ENCODE measurements at regions not wholly inside any gene's neighbourhood (a gene's known extent, or its start where the extent isn't known, plus 50 kb on each side); places are given as distances from the start of the nearest gene placed in this dataset.

DNA sequence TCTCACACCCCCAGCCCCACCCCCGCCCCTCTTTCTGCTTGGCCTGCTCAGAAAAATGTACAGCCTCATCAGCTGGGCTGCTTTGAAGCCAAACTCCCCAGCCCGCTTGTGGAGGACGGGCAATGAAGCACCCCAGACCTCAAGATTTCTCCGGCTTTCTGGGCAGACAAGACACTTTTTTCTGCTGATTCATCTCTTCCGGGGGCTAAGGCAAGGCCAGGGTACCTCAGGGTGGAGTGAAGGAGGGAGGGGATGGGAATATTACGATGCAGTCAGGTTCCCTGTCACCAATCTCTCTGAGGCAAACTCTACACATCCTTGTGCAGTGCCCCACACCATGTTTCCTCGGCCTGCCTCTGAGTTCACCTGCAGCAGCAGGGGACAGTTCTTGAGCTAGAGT lies 66.9 kb upstream of the ATP6AP2 start:
- Histone ChIP-seq H3K9me3 (ENCODE audit: control insufficient read depth in 2 of 3, insufficient read depth in 1 of 3, low read length in 3 of 3) (no peaks in the 10 kb centered on the region), H3K27me3 (ENCODE audit: control insufficient read depth, insufficient read depth, low read length) (no peaks in the 10 kb centered on the region), H3K4me1 (ENCODE audit: control insufficient read depth in 2 of 3, insufficient read depth in 2 of 3, low read depth in 1 of 3, low read length in 3 of 3) (no peaks in the 10 kb centered on the region), H3K4me3 (ENCODE audit: low read length in 3 of 3) (no peak overlapping the region), H3K9ac (ENCODE audit: low read length in 3 of 3) (no peak overlapping the region), H3K36me3 (ENCODE audit: control insufficient read depth in 2 of 3, insufficient read depth in 3 of 3, low read length in 3 of 3) (no peaks in the 10 kb centered on the region), H3K27ac (ENCODE audit: low read depth in 2 of 2, low read length in 2 of 2) (no peak overlapping the region)
- intact Hi-C loops (cut with DNase I), result no loop called here
- no peak for FAIRE-seq
- DNase-seq, result no peak
- TF ChIP-seq, protein P1, sequence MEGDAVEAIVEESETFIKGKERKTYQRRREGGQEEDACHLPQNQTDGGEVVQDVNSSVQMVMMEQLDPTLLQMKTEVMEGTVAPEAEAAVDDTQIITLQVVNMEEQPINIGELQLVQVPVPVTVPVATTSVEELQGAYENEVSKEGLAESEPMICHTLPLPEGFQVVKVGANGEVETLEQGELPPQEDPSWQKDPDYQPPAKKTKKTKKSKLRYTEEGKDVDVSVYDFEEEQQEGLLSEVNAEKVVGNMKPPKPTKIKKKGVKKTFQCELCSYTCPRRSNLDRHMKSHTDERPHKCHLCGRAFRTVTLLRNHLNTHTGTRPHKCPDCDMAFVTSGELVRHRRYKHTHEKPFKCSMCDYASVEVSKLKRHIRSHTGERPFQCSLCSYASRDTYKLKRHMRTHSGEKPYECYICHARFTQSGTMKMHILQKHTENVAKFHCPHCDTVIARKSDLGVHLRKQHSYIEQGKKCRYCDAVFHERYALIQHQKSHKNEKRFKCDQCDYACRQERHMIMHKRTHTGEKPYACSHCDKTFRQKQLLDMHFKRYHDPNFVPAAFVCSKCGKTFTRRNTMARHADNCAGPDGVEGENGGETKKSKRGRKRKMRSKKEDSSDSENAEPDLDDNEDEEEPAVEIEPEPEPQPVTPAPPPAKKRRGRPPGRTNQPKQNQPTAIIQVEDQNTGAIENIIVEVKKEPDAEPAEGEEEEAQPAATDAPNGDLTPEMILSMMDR (IDR thresholded peaks at IDR 0.05; ENCODE audit: borderline replicate concordance, extremely low read depth, insufficient read depth), result no peak

DNA sequence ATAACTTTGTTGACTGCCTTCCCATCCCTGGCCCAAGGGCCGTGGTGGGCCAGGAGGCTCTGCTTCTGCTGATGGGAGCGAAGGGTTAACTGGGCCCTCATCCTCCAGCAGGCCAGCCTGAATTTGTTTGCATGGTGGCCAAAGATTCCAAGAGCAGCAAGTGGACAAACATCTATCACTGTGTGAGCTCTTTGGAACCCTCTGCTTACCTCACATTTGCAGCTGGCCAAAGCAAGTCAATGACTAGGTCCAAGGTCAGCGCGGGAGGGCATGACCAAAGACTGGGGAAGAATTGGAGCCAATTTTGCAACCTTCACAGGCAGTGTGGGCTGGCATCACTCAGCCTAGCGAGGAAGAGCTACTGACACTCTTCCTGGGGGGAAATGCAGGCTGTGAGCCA lies 67.8 kb upstream of the ATP6AP2 start:
- H3K9me3 ChIP-seq (ENCODE audit: control insufficient read depth in 2 of 3, insufficient read depth in 1 of 3, low read length in 3 of 3), result no peaks in the 10 kb centered on the region
- TF ChIP-seq, protein P1 (IDR thresholded peaks at IDR 0.05; ENCODE audit: borderline replicate concordance, extremely low read depth, insufficient read depth), result no peak
- no peak for FAIRE-seq
- no peak for DNase-seq
- H3K27me3 ChIP-seq (ENCODE audit: control insufficient read depth, insufficient read depth, low read length), result no peaks in the 10 kb centered on the region
- no peak overlapping the region for H3K27ac ChIP-seq (ENCODE audit: low read depth in 2 of 2, low read length in 2 of 2)
- H3K4me3 ChIP-seq (ENCODE audit: low read length in 3 of 3), result no peak overlapping the region
- H3K36me3 ChIP-seq (ENCODE audit: control insufficient read depth in 2 of 3, insufficient read depth in 3 of 3, low read length in 3 of 3), result no peaks in the 10 kb centered on the region
- intact Hi-C loops (cut with DNase I), result no loop called here
- H3K9ac ChIP-seq (ENCODE audit: low read length in 3 of 3), result no peak overlapping the region
- H3K4me1 ChIP-seq (ENCODE audit: control insufficient read depth in 2 of 3, insufficient read depth in 2 of 3, low read depth in 1 of 3, low read length in 3 of 3), result no peaks in the 10 kb centered on the region

DNA sequence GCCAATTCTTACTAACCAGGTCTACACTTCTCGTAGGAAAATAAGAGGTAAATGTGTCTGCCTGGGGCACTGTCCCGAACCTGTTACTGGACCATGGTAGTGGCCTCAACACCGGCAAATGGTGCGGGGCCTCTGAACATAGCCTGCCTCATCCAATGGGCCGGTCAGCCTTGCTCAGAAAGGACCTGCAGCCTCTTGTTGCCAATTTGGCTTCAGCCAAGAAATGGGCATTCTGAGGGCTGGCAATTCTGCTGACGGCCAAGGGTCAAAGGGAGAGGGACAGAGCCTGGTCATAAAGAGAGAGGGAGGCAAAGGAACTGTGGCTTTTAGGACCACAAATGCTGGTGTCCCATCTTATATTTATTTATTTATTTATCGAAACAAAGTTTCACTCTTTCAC lies 69.5 kb upstream of the ATP6AP2 start:
- H3K27me3 ChIP-seq (ENCODE audit: control insufficient read depth, insufficient read depth, low read length), result no peaks in the 10 kb centered on the region

More for the DNA sequence above, 69.5 kb upstream of the ATP6AP2 start:
- H3K4me1 ChIP-seq (ENCODE audit: control insufficient read depth in 2 of 3, insufficient read depth in 2 of 3, low read depth in 1 of 3, low read length in 3 of 3), result no peaks in the 10 kb centered on the region
- H3K36me3 ChIP-seq (ENCODE audit: control insufficient read depth in 2 of 3, insufficient read depth in 3 of 3, low read length in 3 of 3), result no peaks in the 10 kb centered on the region
- no peak for FAIRE-seq
- H3K9me3 ChIP-seq (ENCODE audit: control insufficient read depth in 2 of 3, insufficient read depth in 1 of 3, low read length in 3 of 3), result no peaks in the 10 kb centered on the region
- H3K4me3 ChIP-seq (ENCODE audit: low read length in 3 of 3), result no peak overlapping the region
- TF ChIP-seq, protein P1 (IDR thresholded peaks at IDR 0.05; ENCODE audit: borderline replicate concordance, extremely low read depth, insufficient read depth), result no peak
- intact Hi-C loops (cut with DNase I), result no loop called here
- no peak for DNase-seq
- no peak overlapping the region for H3K9ac ChIP-seq (ENCODE audit: low read length in 3 of 3)
- H3K27ac ChIP-seq (ENCODE audit: low read depth in 2 of 2, low read length in 2 of 2), result no peak overlapping the region

Measured in kidney (tissue), 13 donors.